Neuronal stem cell (in vitro differentiated cells): ENCODE measurements at regions not wholly inside any gene's neighbourhood (a gene's known extent, or its start where the extent isn't known, plus 50 kb on each side); places are given as distances from the start of the nearest gene placed in this dataset.

ENCODE experiments used
- DNase-seq: peaks from one replicate; pipeline ENCODE4 v3.0.0-alpha.2; 2013; ENCODE audit warnings: low spot score
- H2AFZ ChIP-seq: one replicate; pipeline ENCODE4 v1.6.1; 2013; ENCODE audit warnings: mild to moderate bottlenecking, low read length, inconsistent platforms
- H2AK5ac ChIP-seq: 2 replicates; pipeline ENCODE4 v1.6.1; 2013; ENCODE audit warnings: low read depth, mild to moderate bottlenecking, inconsistent platforms, low read length, moderate library complexity, mixed read lengths
- H2BK120ac ChIP-seq: 2 replicates; pipeline ENCODE4 v1.6.1; 2013; ENCODE audit warnings: low read depth, mild to moderate bottlenecking, inconsistent platforms, low read length, moderate library complexity, mixed read lengths
- H2BK12ac ChIP-seq: one replicate; pipeline ENCODE4 v1.6.1; 2013; ENCODE audit warnings: low read length, inconsistent platforms
- H2BK15ac ChIP-seq: 2 replicates; pipeline ENCODE4 v1.6.1; 2013; ENCODE audit warnings: mild to moderate bottlenecking, low read length, inconsistent platforms, mixed read lengths
- H2BK5ac ChIP-seq: one replicate; pipeline ENCODE4 v1.6.1; 2013; ENCODE audit warnings: inconsistent platforms, mild to moderate bottlenecking, low read length, moderate library complexity
- H3K14ac ChIP-seq: one replicate; pipeline ENCODE4 v1.6.1; 2013; ENCODE audit warnings: low read length, inconsistent platforms
- H3K18ac ChIP-seq: 2 replicates; pipeline ENCODE4 v1.6.1; 2013; ENCODE audit warnings: low read length, inconsistent platforms
- H3K23ac ChIP-seq: 2 replicates; pipeline ENCODE4 v1.6.1; 2013; ENCODE audit warnings: low read depth, mild to moderate bottlenecking, mixed read lengths, low read length, inconsistent platforms; ENCODE audit not compliant: poor library complexity
- H3K27ac ChIP-seq: replicated peaks from 3 replicates; pipeline ENCODE4 v1.5.1; 2013; ENCODE audit warnings: low read length, inconsistent platforms
- H3K27me3 ChIP-seq, 3 experiments: 2 replicates each; pipeline ENCODE4 v1.6.1; 2013; ENCODE audit warnings: low read length in 3 of 3, mild to moderate bottlenecking in 2 of 3, inconsistent platforms in 1 of 3, low read depth in 1 of 3, mixed read lengths in 1 of 3, moderate library complexity in 1 of 3; ENCODE audit not compliant: control insufficient read depth in 3 of 3, insufficient read depth in 3 of 3
- H3K36me3 ChIP-seq, 2 donors: replicated peaks in 1 of 2; 2 replicates each; pipeline ENCODE4 v1.6.1; 2013; ENCODE audit warnings: low read length in 2 of 2; ENCODE audit not compliant: control insufficient read depth in 2 of 2, insufficient read depth in 2 of 2
- H3K4ac ChIP-seq: 2 replicates; pipeline ENCODE4 v1.6.1; 2013; ENCODE audit warnings: inconsistent platforms, mild to moderate bottlenecking, low read length, moderate library complexity
- H3K4me1 ChIP-seq, 2 donors: 1 replicate in 1 of 2; 2 replicates in 1 of 2; pipeline ENCODE4 v1.6.1; 2013; ENCODE audit warnings: low read length in 2 of 2, low read depth in 1 of 2; ENCODE audit not compliant: control insufficient read depth in 2 of 2, insufficient read depth in 1 of 2
- H3K4me2 ChIP-seq: one replicate; pipeline ENCODE4 v1.6.1; 2013; ENCODE audit warnings: mild to moderate bottlenecking, low read length, inconsistent platforms; ENCODE audit not compliant: insufficient read depth, poor library complexity, severe bottlenecking
- H3K4me3 ChIP-seq, 2 donors: 2 replicates each; pipeline ENCODE4 v1.5.1; 2013; ENCODE audit warnings: low read length in 2 of 2, mild to moderate bottlenecking in 2 of 2, inconsistent platforms in 1 of 2, moderate library complexity in 1 of 2
- H3K79me1 ChIP-seq: one replicate; pipeline ENCODE4 v1.6.1; 2013; ENCODE audit warnings: low read depth, mild to moderate bottlenecking, inconsistent platforms, low read length, moderate library complexity
- H3K9ac ChIP-seq: one replicate; pipeline ENCODE4 v1.6.1; 2013; ENCODE audit warnings: mild to moderate bottlenecking, low read depth, low read length, inconsistent platforms; ENCODE audit not compliant: poor library complexity
- H3K9me3 ChIP-seq, 2 donors: replicated peaks in 1 of 2; 2 replicates each; pipeline versions ENCODE3 to v1.6.1; 2013; ENCODE audit warnings: low read length in 2 of 2, mild to moderate bottlenecking in 2 of 2, inconsistent platforms in 1 of 2, low read depth in 1 of 2, mixed read lengths in 1 of 2, moderate library complexity in 1 of 2; ENCODE audit not compliant: control insufficient read depth in 2 of 2, insufficient read depth in 1 of 2
- H4K8ac ChIP-seq: one replicate; pipeline ENCODE4 v1.6.1; 2013; ENCODE audit warnings: low read depth, mild to moderate bottlenecking, inconsistent platforms, low read length, moderate library complexity
- H4K91ac ChIP-seq: one replicate; pipeline ENCODE4 v1.6.1; 2013; ENCODE audit warnings: low read length, low read depth, mild to moderate bottlenecking, inconsistent platforms; ENCODE audit not compliant: poor library complexity
- WGBS, 2 donors: extraction: QIAGEN DNeasy Blood & Tissue Kit; methylation state at CpG; one replicate each; pipeline ENCODE4 v1.1.7; 2013; ENCODE audit warnings: missing lambda C conversion rate in 2 of 2, mixed read lengths in 1 of 2; ENCODE audit not compliant: insufficient read length in 2 of 2, insufficient replicate concordance in 1 of 2; ENCODE audit errors: extremely low coverage in 2 of 2; 5-methylcytosine and 5-hydroxymethylcytosine counted together

DNA sequence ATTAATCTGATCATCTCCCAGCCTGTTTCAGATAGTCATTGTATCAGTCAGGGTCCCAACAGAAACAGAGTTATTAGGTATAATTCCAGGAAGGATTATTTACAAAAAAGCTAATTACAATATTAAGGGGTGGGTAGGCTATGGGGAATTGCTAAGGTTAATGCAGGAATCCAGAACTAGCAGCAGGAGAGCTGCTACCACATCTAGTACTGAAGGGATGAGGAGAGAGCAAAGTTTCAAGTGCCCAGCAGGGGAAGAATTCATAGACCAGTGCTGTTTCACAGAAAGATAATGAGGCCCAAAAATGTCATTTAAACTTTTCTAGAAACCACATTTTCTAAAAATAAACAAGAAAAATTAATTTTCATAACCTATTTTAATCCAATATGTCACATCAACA, 284.2 kb downstream of the HACE1 start:
- no peak overlapping the region for H2BK5ac ChIP-seq
- H2BK120ac ChIP-seq: no peak overlapping the region
- H3K36me3 ChIP-seq: no peaks in the 10 kb centered on the region
- H3K4me1 ChIP-seq: no peaks in the 10 kb centered on the region
- no peak overlapping the region for H2AFZ ChIP-seq
- H3K23ac ChIP-seq: no peak overlapping the region
- H3K14ac ChIP-seq: no peak overlapping the region
- no peak overlapping the region for H3K4me2 ChIP-seq
- H3K79me1 ChIP-seq: no peaks in the 10 kb centered on the region
- H3K27ac ChIP-seq: no peak overlapping the region
- H2AK5ac ChIP-seq: no peak overlapping the region
- H3K4ac ChIP-seq: no peak overlapping the region
- DNase-seq: no peak
- no peak overlapping the region for H4K91ac ChIP-seq
- no peaks in the 10 kb centered on the region for H3K9me3 ChIP-seq
- H3K27me3 ChIP-seq: no peaks in the 10 kb centered on the region
- H2BK12ac ChIP-seq: no peak overlapping the region
- H2BK15ac ChIP-seq: no peak overlapping the region
- no peak overlapping the region for H3K18ac ChIP-seq
- H3K4me3 ChIP-seq: no peak overlapping the region
- H4K8ac ChIP-seq: no peak overlapping the region
- no peak overlapping the region for H3K9ac ChIP-seq

DNA sequence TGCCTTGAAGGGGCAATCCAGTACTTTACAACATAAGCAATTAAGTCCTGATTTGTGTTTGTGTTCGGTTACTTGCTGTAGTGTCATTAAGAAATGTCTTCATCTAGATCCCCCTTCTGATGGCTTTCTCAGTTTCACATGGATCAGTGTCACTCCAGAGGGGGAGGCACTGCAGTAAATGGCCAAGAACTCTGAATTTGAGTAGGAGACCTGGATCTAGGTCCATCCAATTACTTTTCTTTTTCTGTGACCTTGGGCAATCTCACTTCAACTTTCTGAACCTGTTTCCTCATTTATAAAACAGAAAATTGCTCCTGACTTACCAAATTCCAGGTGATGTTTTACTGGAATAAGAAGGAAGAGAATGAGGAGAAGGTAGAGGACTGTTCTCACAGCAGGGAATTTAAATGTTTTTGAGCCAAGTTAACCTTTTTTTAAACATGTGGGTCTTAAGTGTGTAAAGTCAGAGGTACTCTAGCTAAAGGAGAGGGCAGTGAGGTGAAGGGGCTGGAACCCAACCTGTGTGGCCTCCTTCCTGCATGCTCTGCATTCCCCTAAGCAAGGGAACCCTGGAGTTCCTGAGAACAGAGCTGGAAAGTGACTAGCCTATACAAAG, 285.5 kb downstream of the HACE1 start:
- no peaks in the 10 kb centered on the region for H3K27me3 ChIP-seq
- no peak overlapping the region for H3K4me3 ChIP-seq
- H4K91ac ChIP-seq: no peak overlapping the region
- no peak overlapping the region for H3K4me2 ChIP-seq
- no peak overlapping the region for H2BK12ac ChIP-seq
- no peak for DNase-seq
- no peaks in the 10 kb centered on the region for H3K9me3 ChIP-seq
- no peaks in the 10 kb centered on the region for H3K36me3 ChIP-seq
- no peak overlapping the region for H3K9ac ChIP-seq
- no peak overlapping the region for H3K14ac ChIP-seq
- no peaks in the 10 kb centered on the region for H3K79me1 ChIP-seq
- H3K23ac ChIP-seq: no peak overlapping the region
- H3K27ac ChIP-seq: no peak overlapping the region
- H2AFZ ChIP-seq: no peak overlapping the region
- H3K18ac ChIP-seq: no peak overlapping the region
- no peaks in the 10 kb centered on the region for H3K4me1 ChIP-seq
- H2AK5ac ChIP-seq: no peak overlapping the region
- WGBS, 2 donors: no CpG with 5 or more reads among the region's 1 CpG
- no peak overlapping the region for H2BK120ac ChIP-seq
- H2BK5ac ChIP-seq: no peak overlapping the region
- no peak overlapping the region for H2BK15ac ChIP-seq
- H3K4ac ChIP-seq: no peak overlapping the region
- H4K8ac ChIP-seq: no peak overlapping the region

GRCh38 chr6:104573350-104573749, 286.4 kb downstream of the HACE1 start:
- no peaks in the 10 kb centered on the region for H3K36me3 ChIP-seq
- H3K14ac ChIP-seq: no peak overlapping the region
- H3K79me1 ChIP-seq: no peaks in the 10 kb centered on the region
- no peak overlapping the region for H2BK15ac ChIP-seq
- no peak overlapping the region for H3K18ac ChIP-seq
- no peak overlapping the region for H2AK5ac ChIP-seq
- H3K27me3 ChIP-seq: no peaks in the 10 kb centered on the region
- H2BK12ac ChIP-seq: no peak overlapping the region
- no peak overlapping the region for H4K91ac ChIP-seq
- DNase-seq: no peak
- no peak overlapping the region for H3K27ac ChIP-seq
- no peak overlapping the region for H3K23ac ChIP-seq
- no CpG with 5 or more reads among the region's 3 CpGs for whole genome bisulfite sequencing, 2 donors
- no peak overlapping the region for H2BK5ac ChIP-seq
- H3K4ac ChIP-seq: no peak overlapping the region
- H4K8ac ChIP-seq: no peak overlapping the region
- H3K4me3 ChIP-seq: no peak overlapping the region
- H3K4me2 ChIP-seq: no peak overlapping the region
- H2BK120ac ChIP-seq: no peak overlapping the region
- H3K9me3 ChIP-seq: no peaks in the 10 kb centered on the region
- H3K4me1 ChIP-seq: no peaks in the 10 kb centered on the region
- no peak overlapping the region for H3K9ac ChIP-seq
- no peak overlapping the region for H2AFZ ChIP-seq

- H4K91ac ChIP-seq: no peak overlapping the region
- no peak for DNase-seq
- H3K27ac ChIP-seq: no peak overlapping the region
- no peak overlapping the region for H2AK5ac ChIP-seq
- no peaks in the 10 kb centered on the region for H3K27me3 ChIP-seq
- H2AFZ ChIP-seq: no peak overlapping the region
- no peaks in the 10 kb centered on the region for H3K9me3 ChIP-seq
- no peak overlapping the region for H3K14ac ChIP-seq
- H3K4ac ChIP-seq: no peak overlapping the region
- H3K9ac ChIP-seq: no peak overlapping the region
- no peak overlapping the region for H3K18ac ChIP-seq
- no peak overlapping the region for H3K23ac ChIP-seq
- H2BK12ac ChIP-seq: no peak overlapping the region
- H2BK15ac ChIP-seq: no peak overlapping the region
- no peaks in the 10 kb centered on the region for H3K79me1 ChIP-seq
- no peaks in the 10 kb centered on the region for H3K4me1 ChIP-seq
- no peaks in the 10 kb centered on the region for H3K36me3 ChIP-seq
- no peak overlapping the region for H3K4me2 ChIP-seq
- no peak overlapping the region for H2BK120ac ChIP-seq
- H2BK5ac ChIP-seq: no peak overlapping the region
- WGBS, 2 donors: no CpG with 5 or more reads among the region's 4 CpGs
- H3K4me3 ChIP-seq: no peak overlapping the region
- no peak overlapping the region for H4K8ac ChIP-seq
These were observed 286.8 kb downstream of the HACE1 start for GRCh38 chr6:104572901-104573300.
